Globus pallidus (tissue), 1 donor: ENCODE measurements at regions not wholly inside any gene's neighbourhood (a gene's known extent, or its start where the extent isn't known, plus 50 kb on each side); places are given as distances from the start of the nearest gene placed in this dataset.
"Not testable (repeated sequence)": the region's sequence is repeated elsewhere in the genome, so short reads cannot be mapped to it uniquely, and the experiment has no call there.

Source experiments
- DNase-seq: peaks from one replicate; pipeline ENCODE4 v3.0.0-alpha.2; 2015; ENCODE audit warnings: low spot score

GRCh38 chr15:35992791-35993190 is 446.8 kb upstream of the DPH6 start:
- no peak for DNase-seq

- DNase-seq = no peak
Measured at GRCh38 chr15:35993196-35993595, 447.2 kb upstream of the DPH6 start.

- no peak for DNase-seq
Measured at GRCh38 chr15:35994876-35995275, 448.9 kb upstream of the DPH6 start.

- DNase-seq = no peak
Measured at GRCh38 chr15:35998663-35999602, 453.0 kb upstream of the DPH6 start.

- no peak for DNase-seq
Measured at GRCh38 chr15:36004891-36005490, 459.0 kb upstream of the DPH6 start.

GRCh38 chr15:36005542-36005941 is 459.6 kb upstream of the DPH6 start:
- no peak for DNase-seq

- no peak for DNase-seq
Measured at GRCh38 chr15:36007699-36008098, 461.7 kb upstream of the DPH6 start.

- no peak for DNase-seq
Measured at GRCh38 chr15:36008719-36009118, 462.8 kb upstream of the DPH6 start.

GRCh38 chr15:36024031-36024688 is 478.2 kb upstream of the DPH6 start:
- DNase-seq = no peak

GRCh38 chr15:36026627-36027283 is 480.8 kb upstream of the DPH6 start:
- DNase-seq = no peak

- DNase-seq = no peak
Measured at GRCh38 chr15:36029606-36030210, 483.7 kb upstream of the DPH6 start.

GRCh38 chr15:36039996-36040572 is 494.1 kb upstream of the DPH6 start:
- no peak for DNase-seq

GRCh38 chr15:36047018-36047716 is 501.2 kb upstream of the DPH6 start:
- DNase-seq = not testable (repeated sequence)

- DNase-seq = no peak
Measured at GRCh38 chr15:36050899-36051298, 504.9 kb upstream of the DPH6 start.

- DNase-seq = not testable (repeated sequence)
Measured at GRCh38 chr15:36052641-36053040, 506.7 kb upstream of the DPH6 start.

- DNase-seq = no peak
Measured at GRCh38 chr15:36053746-36054145, 507.8 kb upstream of the DPH6 start.

- DNase-seq = no peak
Measured at GRCh38 chr15:36059596-36059995, 513.6 kb upstream of the DPH6 start.

GRCh38 chr15:36062357-36062756 is 516.4 kb upstream of the DPH6 start:
- DNase-seq = no peak

GRCh38 chr15:36066757-36067156 is 512.7 kb upstream of the CDIN1 start:
- DNase-seq = no peak

GRCh38 chr15:36067483-36068274 is 511.7 kb upstream of the CDIN1 start:
- no peak for DNase-seq
